Activated CD8-positive, alpha-beta T cell treated with anti-CD3 and anti-CD28 coated beads for 36 hours (primary cell): ENCODE measurements at regions not wholly inside any gene's neighbourhood (a gene's known extent, or its start where the extent isn't known, plus 50 kb on each side); places are given as distances from the start of the nearest gene placed in this dataset.

Source experiments
- ATAC-seq: fragments of 200-7000 bp; cut with Tn5 transposase; one replicate; pipeline ENCODE4 v1.10.0; 2021; ENCODE audit warnings: mild to moderate bottlenecking, moderate library complexity
- CTCF ChIA-PET: fragments of 350-600 bp; sonication (Branson Sonifier 250); formaldehyde crosslinking; loops from one replicate; lab custom pipeline; 2021; ENCODE audit warnings: antibody characterized with exemption; lab: Charles Lee
- POLR2A ChIA-PET: fragments of 350-600 bp; sonication (Branson Sonifier 250); formaldehyde crosslinking; loops from one replicate; lab custom pipeline; 2021; ENCODE audit warnings: antibody characterized with exemption; lab: Charles Lee
- DNase-seq: peaks from one replicate; pipeline ENCODE4 v3.0.0-alpha.2; 2020
- H3K27ac Mint-ChIP-seq: one replicate; pipeline ENCODE4 v1.8.0; 2021; ENCODE audit warnings: mild to moderate bottlenecking, mixed read lengths
- H3K27me3 Mint-ChIP-seq: one replicate; pipeline ENCODE4 v1.8.0; 2021; ENCODE audit warnings: mixed read lengths
- H3K36me3 Mint-ChIP-seq: one replicate; pipeline ENCODE4 v1.8.0; 2021; ENCODE audit warnings: low read depth, mixed read lengths
- H3K4me1 Mint-ChIP-seq: one replicate; pipeline ENCODE4 v1.8.0; 2021; ENCODE audit warnings: low read depth, mixed read lengths
- H3K4me3 Mint-ChIP-seq: one replicate; pipeline ENCODE4 v1.8.0; 2021; ENCODE audit warnings: mild to moderate bottlenecking, moderate library complexity, mixed read lengths
- H3K9me3 Mint-ChIP-seq: one replicate; pipeline ENCODE4 v1.8.0; 2021; ENCODE audit warnings: mixed read lengths
- intact Hi-C: fragments of 100-400 bp; cut with micrococcal nuclease; formaldehyde crosslinking; loops from one replicate; pipeline ENCODE4 v1.10.0; 2022
- TF ChIP-seq, protein P1 (sequence below): fragments of 200-600 bp; IDR thresholded peaks from one replicate; pipeline ENCODE4 v1.8.0; 2022; ENCODE audit warnings: antibody characterized with exemption, mild to moderate bottlenecking

DNA sequence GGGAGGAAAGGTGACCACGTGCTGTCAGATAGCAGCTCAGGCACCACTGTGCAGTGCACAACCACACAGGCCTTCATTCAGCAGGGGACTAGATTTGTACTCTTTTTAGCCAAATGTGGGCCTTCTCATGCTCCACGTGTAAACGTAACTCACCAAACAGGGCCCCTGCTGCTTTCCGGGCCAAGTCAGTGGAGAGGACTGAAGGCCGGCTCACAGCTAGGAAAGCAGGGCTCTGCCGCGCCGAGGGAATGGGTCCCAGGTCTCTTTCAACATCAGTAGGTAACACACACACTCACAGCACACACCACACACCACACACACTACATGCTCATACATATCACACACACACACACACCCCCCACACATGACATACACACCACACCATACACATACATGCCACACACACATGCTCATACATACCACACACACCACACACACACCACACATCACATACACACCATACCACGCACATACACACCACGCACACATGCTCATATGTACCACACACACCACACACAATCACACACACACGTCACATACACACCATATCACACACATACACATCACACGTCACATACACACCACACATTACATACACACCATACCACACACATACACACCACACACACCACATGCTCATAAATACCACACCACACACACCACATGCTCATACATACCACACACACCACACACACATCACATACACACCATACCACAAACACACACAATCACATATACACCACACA, 124.0 kb upstream of the ERG start:
- intact Hi-C loops = no loop called here
- Mint-ChIP-seq H3K4me1 (no peaks in the 10 kb centered on the region), H3K36me3 (no peaks in the 10 kb centered on the region), H3K9me3 (no peaks in the 10 kb centered on the region), H3K27ac (no peak overlapping the region), H3K4me3 (no peak overlapping the region), H3K27me3 (no peaks in the 10 kb centered on the region)
- ATAC-seq (no peak), DNase-seq (no peak)
- ChIA-PET CTCF (no interaction called here), POLR2A (no interaction called here)
- TF ChIP-seq, protein P1, sequence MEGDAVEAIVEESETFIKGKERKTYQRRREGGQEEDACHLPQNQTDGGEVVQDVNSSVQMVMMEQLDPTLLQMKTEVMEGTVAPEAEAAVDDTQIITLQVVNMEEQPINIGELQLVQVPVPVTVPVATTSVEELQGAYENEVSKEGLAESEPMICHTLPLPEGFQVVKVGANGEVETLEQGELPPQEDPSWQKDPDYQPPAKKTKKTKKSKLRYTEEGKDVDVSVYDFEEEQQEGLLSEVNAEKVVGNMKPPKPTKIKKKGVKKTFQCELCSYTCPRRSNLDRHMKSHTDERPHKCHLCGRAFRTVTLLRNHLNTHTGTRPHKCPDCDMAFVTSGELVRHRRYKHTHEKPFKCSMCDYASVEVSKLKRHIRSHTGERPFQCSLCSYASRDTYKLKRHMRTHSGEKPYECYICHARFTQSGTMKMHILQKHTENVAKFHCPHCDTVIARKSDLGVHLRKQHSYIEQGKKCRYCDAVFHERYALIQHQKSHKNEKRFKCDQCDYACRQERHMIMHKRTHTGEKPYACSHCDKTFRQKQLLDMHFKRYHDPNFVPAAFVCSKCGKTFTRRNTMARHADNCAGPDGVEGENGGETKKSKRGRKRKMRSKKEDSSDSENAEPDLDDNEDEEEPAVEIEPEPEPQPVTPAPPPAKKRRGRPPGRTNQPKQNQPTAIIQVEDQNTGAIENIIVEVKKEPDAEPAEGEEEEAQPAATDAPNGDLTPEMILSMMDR = no peak

DNA sequence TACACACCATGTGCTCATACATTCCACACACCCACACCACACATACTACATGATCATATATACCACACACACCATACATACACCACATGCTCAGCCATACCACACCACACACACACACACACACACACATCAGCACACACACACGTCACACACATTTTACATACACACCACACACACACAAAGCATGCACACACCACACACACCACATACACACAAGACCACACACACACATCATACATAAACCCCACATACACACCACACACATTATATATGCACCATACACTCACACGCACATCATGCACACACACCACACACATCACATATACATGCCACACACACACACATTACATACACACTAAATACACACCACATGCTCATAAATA, 124.5 kb upstream of the ERG start:
- H3K9me3 Mint-ChIP-seq = no peaks in the 10 kb centered on the region
- intact Hi-C loops = no loop called here
- TF ChIP-seq, protein P1 = no peak
- no peaks in the 10 kb centered on the region for H3K27me3 Mint-ChIP-seq
- CTCF ChIA-PET = no interaction called here
- H3K27ac Mint-ChIP-seq = no peak overlapping the region
- H3K36me3 Mint-ChIP-seq = no peaks in the 10 kb centered on the region
- no peak overlapping the region for H3K4me3 Mint-ChIP-seq
- POLR2A ChIA-PET = no interaction called here
- H3K4me1 Mint-ChIP-seq = no peaks in the 10 kb centered on the region
- ATAC-seq (no peak), DNase-seq (no peak)

DNA sequence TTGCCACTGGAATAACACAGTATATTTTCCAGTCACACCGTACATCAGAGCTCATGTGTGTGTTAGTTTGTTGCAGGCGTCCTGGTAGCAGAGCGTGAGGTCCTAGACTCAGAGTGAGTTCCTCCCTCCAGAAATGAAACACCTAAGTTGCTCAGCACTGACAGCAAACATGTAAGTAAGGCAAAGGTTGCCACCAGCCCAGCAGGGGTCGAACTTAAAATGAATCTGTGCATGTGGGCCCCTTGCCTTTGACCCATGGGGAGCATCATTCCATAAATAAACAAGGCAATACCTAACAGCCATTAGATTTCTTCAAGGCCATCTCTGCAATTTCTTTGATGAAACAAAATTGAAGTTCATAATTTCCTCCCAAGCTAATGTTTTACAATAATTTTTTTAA, 125.3 kb upstream of the ERG start:
- ChIA-PET CTCF (no interaction called here), POLR2A (no interaction called here)
- ATAC-seq = no peak
- TF ChIP-seq, protein P1 = no peak
- H3K9me3 Mint-ChIP-seq = no peaks in the 10 kb centered on the region
- H3K36me3 Mint-ChIP-seq = no peaks in the 10 kb centered on the region
- DNase-seq = no peak
- no peak overlapping the region for H3K4me3 Mint-ChIP-seq
- no peaks in the 10 kb centered on the region for H3K4me1 Mint-ChIP-seq
- H3K27ac Mint-ChIP-seq = no peak overlapping the region
- intact Hi-C loops = no loop called here
- no peaks in the 10 kb centered on the region for H3K27me3 Mint-ChIP-seq

DNA sequence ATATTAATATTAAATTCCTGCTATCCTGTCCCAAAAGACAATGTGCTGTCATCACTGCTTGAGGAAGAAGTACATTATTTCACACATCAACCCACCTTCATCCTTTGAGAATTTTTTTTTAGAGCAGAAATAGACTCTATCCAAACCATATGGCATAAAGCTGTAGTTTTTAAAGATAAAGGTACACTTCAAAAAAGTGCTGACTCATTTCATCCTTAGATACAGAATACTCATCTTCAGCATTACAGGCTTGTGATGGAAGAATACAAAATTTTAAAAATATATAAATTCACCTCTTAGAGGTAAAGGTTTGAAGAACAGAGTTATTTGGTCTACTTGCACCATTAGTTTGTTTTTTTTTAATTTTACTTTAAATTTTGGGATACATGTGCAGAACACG, 126.7 kb upstream of the ERG start:
- H3K9me3 Mint-ChIP-seq = peaks cover 4% of the 10 kb centered on the region
- intact Hi-C loops = no loop called here
- ChIA-PET CTCF (no interaction called here), POLR2A (no interaction called here)
- no peaks in the 10 kb centered on the region for H3K36me3 Mint-ChIP-seq
- H3K4me3 Mint-ChIP-seq = no peak overlapping the region
- ATAC-seq (no peak), DNase-seq (no peak)
- no peaks in the 10 kb centered on the region for H3K27me3 Mint-ChIP-seq
- TF ChIP-seq, protein P1 = no peak
- no peaks in the 10 kb centered on the region for H3K4me1 Mint-ChIP-seq
- no peak overlapping the region for H3K27ac Mint-ChIP-seq

DNA sequence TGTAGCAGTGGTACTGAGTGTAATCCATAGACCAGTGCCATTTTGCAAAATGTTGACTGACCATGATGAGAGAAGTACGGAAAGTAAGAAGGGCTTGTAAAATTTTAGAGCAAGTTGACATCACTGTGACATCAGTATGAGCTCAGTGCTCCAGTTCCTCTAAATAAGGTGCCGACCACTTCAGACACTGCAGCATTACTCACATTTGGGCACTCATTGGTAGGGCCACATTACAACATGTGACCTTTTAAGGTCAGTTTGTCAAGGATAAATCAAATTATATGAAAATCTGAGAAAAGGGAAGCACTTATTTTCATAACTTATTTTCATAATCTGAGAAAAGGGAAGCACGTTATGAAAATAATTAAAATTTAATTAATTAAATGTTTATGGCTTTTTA, 128.0 kb upstream of the ERG start:
- DNase-seq (no peak), ATAC-seq (no peak)
- no peak overlapping the region for H3K27ac Mint-ChIP-seq
- TF ChIP-seq, protein P1 = no peak
- intact Hi-C loops = no loop called here
- H3K4me3 Mint-ChIP-seq = no peak overlapping the region
- CTCF ChIA-PET = no interaction called here
- POLR2A ChIA-PET = no interaction called here
- peaks cover 4% of the 10 kb centered on the region for H3K9me3 Mint-ChIP-seq
- no peaks in the 10 kb centered on the region for H3K36me3 Mint-ChIP-seq
- no peaks in the 10 kb centered on the region for H3K27me3 Mint-ChIP-seq
- no peaks in the 10 kb centered on the region for H3K4me1 Mint-ChIP-seq
